CD4-positive, alpha-beta T cell treated with Interleukin-6 for 4 hours (primary cell): ENCODE measurements at regions not wholly inside any gene's neighbourhood (a gene's known extent, or its start where the extent isn't known, plus 50 kb on each side); places are given as distances from the start of the nearest gene placed in this dataset.

Source experiments
- DNase-seq: peaks from one replicate; pipeline ENCODE4 v3.0.0-alpha.2; 2020; ENCODE audit warnings: mixed read lengths

- no peak for DNase-seq
Observed at GRCh38 chr7:130881091-130881798, 147.2 kb upstream of the KLF14 start.

- no peak for DNase-seq
Observed at GRCh38 chr7:130881799-130882141, 147.8 kb upstream of the KLF14 start.

- DNase-seq = no peak
Observed at GRCh38 chr7:130882396-130882795, 148.4 kb upstream of the KLF14 start.

GRCh38 chr7:130883928-130884327 lies 149.9 kb upstream of the KLF14 start:
- DNase-seq = no peak

- DNase-seq = no peak
Observed at GRCh38 chr7:130884437-130885417, 150.7 kb upstream of the KLF14 start.

- no peak for DNase-seq
Observed at GRCh38 chr7:130886438-130887135, 152.6 kb upstream of the KLF14 start.

- DNase-seq = no peak
Observed at GRCh38 chr7:130887182-130887956, 153.4 kb upstream of the KLF14 start.

GRCh38 chr7:130887957-130888371 lies 154.0 kb upstream of the KLF14 start:
- DNase-seq = no peak

GRCh38 chr7:130888468-130888867 lies 154.5 kb upstream of the KLF14 start:
- no peak for DNase-seq

GRCh38 chr7:130890176-130891020 lies 156.4 kb upstream of the KLF14 start:
- DNase-seq = no peak

GRCh38 chr7:130891254-130892094 lies 157.5 kb upstream of the KLF14 start:
- DNase-seq = no peak

GRCh38 chr7:130893441-130893894 lies 159.5 kb upstream of the KLF14 start:
- no peak for DNase-seq

- peak; percentile 19 for DNase-seq
Observed at GRCh38 chr7:130894146-130894908, 160.3 kb upstream of the KLF14 start.

GRCh38 chr7:130894909-130895750 lies 161.1 kb upstream of the KLF14 start:
- no peak for DNase-seq

- DNase-seq = no peak
Observed at GRCh38 chr7:130896051-130896881, 162.3 kb upstream of the KLF14 start.

- DNase-seq = peak; percentile 80
Observed at GRCh38 chr7:130896898-130897514, 163.0 kb upstream of the KLF14 start.
